H9 (cell line): ENCODE measurements at regions not wholly inside any gene's neighbourhood (a gene's known extent, or its start where the extent isn't known, plus 50 kb on each side); places are given as distances from the start of the nearest gene placed in this dataset.

Source experiments
- DNase-seq: peaks from one replicate; pipeline ENCODE4 v3.0.0-alpha.2; 2017
- H2AFZ ChIP-seq: one replicate; pipeline ENCODE4 v1.6.1; 2013; ENCODE audit warnings: mild to moderate bottlenecking, low read length, control low read depth, moderate library complexity
- H2AK5ac ChIP-seq: 2 replicates; pipeline ENCODE4 v1.6.1; 2013; ENCODE audit warnings: low read length, control low read depth, mixed read lengths; ENCODE audit not compliant: insufficient read length
- H2BK120ac ChIP-seq: one replicate; pipeline ENCODE4 v1.6.1; 2013; ENCODE audit warnings: low read depth, mild to moderate bottlenecking, low read length, control low read depth, inconsistent platforms; ENCODE audit not compliant: poor library complexity, severe bottlenecking
- H2BK12ac ChIP-seq: 2 replicates; pipeline ENCODE4 v1.6.1; 2013; ENCODE audit warnings: low read length, control low read depth, mixed read lengths, low read depth; ENCODE audit not compliant: insufficient read length
- H2BK15ac ChIP-seq: 2 replicates; pipeline ENCODE4 v1.6.1; 2013; ENCODE audit warnings: low read depth, low read length, control low read depth
- H2BK20ac ChIP-seq: one replicate; pipeline ENCODE4 v1.6.1; 2013; ENCODE audit warnings: low read depth, mild to moderate bottlenecking, low read length, control low read depth, inconsistent platforms; ENCODE audit not compliant: poor library complexity, severe bottlenecking
- H2BK5ac ChIP-seq: 2 replicates; pipeline ENCODE4 v1.6.1; 2013; ENCODE audit warnings: low read length, control low read depth, mixed read lengths; ENCODE audit not compliant: insufficient read length
- H3K14ac ChIP-seq: 2 replicates; pipeline ENCODE4 v1.6.1; 2013; ENCODE audit warnings: low read length, control low read depth; ENCODE audit not compliant: insufficient read depth
- H3K18ac ChIP-seq: 2 replicates; pipeline ENCODE4 v1.6.1; 2013; ENCODE audit warnings: low read depth, mild to moderate bottlenecking, mixed read lengths, low read length, control low read depth; ENCODE audit not compliant: insufficient read length
- H3K23ac ChIP-seq: 2 replicates; pipeline ENCODE4 v1.6.1; 2013; ENCODE audit warnings: low read length, control low read depth, mixed read lengths, low read depth; ENCODE audit not compliant: insufficient read length
- H3K23me2 ChIP-seq: 2 replicates; pipeline ENCODE4 v1.6.1; 2013; ENCODE audit warnings: low read depth, mild to moderate bottlenecking, mixed read lengths, low read length, control low read depth; ENCODE audit not compliant: insufficient read length, poor library complexity, severe bottlenecking
- H3K27ac ChIP-seq: 2 replicates; pipeline ENCODE4 v1.5.1; 2013; ENCODE audit warnings: low read length, control low read depth, mixed read lengths, low read depth; ENCODE audit not compliant: insufficient read length
- H3K27me3 ChIP-seq: 2 replicates; pipeline ENCODE4 v1.6.1; 2013; ENCODE audit warnings: low read length, control low read depth, inconsistent platforms; ENCODE audit not compliant: insufficient read depth
- H3K4ac ChIP-seq: 2 replicates; pipeline ENCODE4 v1.6.1; 2013; ENCODE audit warnings: low read depth, mild to moderate bottlenecking, control low read depth, inconsistent platforms, low read length, moderate library complexity
- H3K4me1 ChIP-seq: 2 replicates; pipeline ENCODE4 v1.6.1; 2013; ENCODE audit warnings: low read length, control low read depth, inconsistent platforms; ENCODE audit not compliant: insufficient read depth
- H3K4me2 ChIP-seq: 2 replicates; pipeline ENCODE4 v1.6.1; 2013; ENCODE audit warnings: low read length, control low read depth, mixed read lengths; ENCODE audit not compliant: insufficient read length, insufficient read depth
- H3K56ac ChIP-seq: 2 replicates; pipeline ENCODE4 v1.6.1; 2013; ENCODE audit warnings: low read depth, mild to moderate bottlenecking, mixed read lengths, low read length, control low read depth; ENCODE audit not compliant: insufficient read length
- H3K79me1 ChIP-seq: 2 replicates; pipeline ENCODE4 v1.6.1; 2013; ENCODE audit warnings: low read depth, mild to moderate bottlenecking, moderate library complexity, low read length, control low read depth, inconsistent platforms; ENCODE audit not compliant: insufficient read depth, poor library complexity, severe bottlenecking
- H3K79me2 ChIP-seq: 2 replicates; pipeline ENCODE4 v1.6.1; 2013; ENCODE audit warnings: low read length, control low read depth, inconsistent platforms; ENCODE audit not compliant: insufficient read depth
- H3K9ac ChIP-seq: 2 replicates; pipeline ENCODE4 v1.6.1; 2013; ENCODE audit warnings: low read length, control low read depth, mixed read lengths; ENCODE audit not compliant: insufficient read length; ENCODE audit errors: extremely low read depth
- H3K9me3 ChIP-seq: one replicate; pipeline ENCODE4 v1.6.1; 2013; ENCODE audit warnings: low read depth, low read length, inconsistent platforms; ENCODE audit not compliant: control insufficient read depth
- H3T11ph ChIP-seq: one replicate; pipeline ENCODE4 v1.6.1; 2013; ENCODE audit warnings: mild to moderate bottlenecking, low read length, control low read depth, inconsistent platforms
- H4K20me1 ChIP-seq: one replicate; pipeline ENCODE4 v1.6.1; 2013; ENCODE audit not compliant: control insufficient read depth, insufficient read length, insufficient read depth
- H4K5ac ChIP-seq: 2 replicates; pipeline ENCODE4 v1.6.1; 2013; ENCODE audit warnings: low read depth, mild to moderate bottlenecking, mixed read lengths, low read length, control low read depth; ENCODE audit not compliant: insufficient read length
- H4K8ac ChIP-seq: replicated peaks from 2 replicates; pipeline ENCODE4 v1.6.1; 2013; ENCODE audit warnings: low read length, control low read depth, mixed read lengths, low read depth; ENCODE audit not compliant: insufficient read length
- H4K91ac ChIP-seq: 2 replicates; pipeline ENCODE4 v1.6.1; 2013; ENCODE audit warnings: low read depth, mild to moderate bottlenecking, moderate library complexity, mixed read lengths, low read length, control low read depth; ENCODE audit not compliant: insufficient read length
- H3K27ac Mint-ChIP-seq, 3 experiments: 2 replicates in 2 of 3; 3 replicates in 1 of 3; pipeline ENCODE4 v1.8.0; 2020 to 2021; ENCODE audit warnings: mixed read lengths in 3 of 3, mild to moderate bottlenecking in 1 of 3, moderate library complexity in 1 of 3
- H3K27me3 Mint-ChIP-seq: 2 replicates; pipeline ENCODE4 v1.8.0; 2021; ENCODE audit warnings: low read depth, mild to moderate bottlenecking, moderate library complexity, mixed read lengths
- H3K36me3 Mint-ChIP-seq, 3 experiments: 2 replicates in 2 of 3; 3 replicates in 1 of 3; pipeline ENCODE4 v1.8.0; 2020 to 2021; ENCODE audit warnings: low read depth in 3 of 3, mixed read lengths in 3 of 3; ENCODE audit not compliant: insufficient read depth in 1 of 3
- H3K4me1 Mint-ChIP-seq, 2 experiments: 2 replicates each; pipeline ENCODE4 v1.8.0; 2020; ENCODE audit warnings: mixed read lengths in 2 of 2
- H3K4me3 Mint-ChIP-seq, 2 experiments: 2 replicates in 1 of 2; 3 replicates in 1 of 2; pipeline ENCODE4 v1.8.0; 2020 to 2021; ENCODE audit warnings: mild to moderate bottlenecking in 2 of 2, mixed read lengths in 2 of 2, moderate library complexity in 1 of 2
- H3K9me3 Mint-ChIP-seq, 2 experiments: 2 replicates in 1 of 2; 3 replicates in 1 of 2; pipeline ENCODE4 v1.8.0; 2020; ENCODE audit warnings: mild to moderate bottlenecking in 2 of 2, mixed read lengths in 2 of 2, moderate library complexity in 1 of 2
- WGBS: extraction: QIAGEN DNeasy Blood & Tissue Kit; methylation state at CpG from one replicate; pipeline ENCODE4 v1.1.7; 2013; ENCODE audit warnings: missing lambda C conversion rate, low lambda C conversion rate, mixed read lengths; ENCODE audit not compliant: insufficient read length; ENCODE audit errors: extremely low coverage; 5-methylcytosine and 5-hydroxymethylcytosine counted together
- TF ChIP-seq, protein P1 (sequence below): fragments of 200-600 bp; sonication (generic); conservative IDR thresholded peaks from 3 replicates; pipeline ENCODE4 v1.8.0; 2021; ENCODE audit warnings: antibody characterized with exemption, mild to moderate bottlenecking

DNA sequence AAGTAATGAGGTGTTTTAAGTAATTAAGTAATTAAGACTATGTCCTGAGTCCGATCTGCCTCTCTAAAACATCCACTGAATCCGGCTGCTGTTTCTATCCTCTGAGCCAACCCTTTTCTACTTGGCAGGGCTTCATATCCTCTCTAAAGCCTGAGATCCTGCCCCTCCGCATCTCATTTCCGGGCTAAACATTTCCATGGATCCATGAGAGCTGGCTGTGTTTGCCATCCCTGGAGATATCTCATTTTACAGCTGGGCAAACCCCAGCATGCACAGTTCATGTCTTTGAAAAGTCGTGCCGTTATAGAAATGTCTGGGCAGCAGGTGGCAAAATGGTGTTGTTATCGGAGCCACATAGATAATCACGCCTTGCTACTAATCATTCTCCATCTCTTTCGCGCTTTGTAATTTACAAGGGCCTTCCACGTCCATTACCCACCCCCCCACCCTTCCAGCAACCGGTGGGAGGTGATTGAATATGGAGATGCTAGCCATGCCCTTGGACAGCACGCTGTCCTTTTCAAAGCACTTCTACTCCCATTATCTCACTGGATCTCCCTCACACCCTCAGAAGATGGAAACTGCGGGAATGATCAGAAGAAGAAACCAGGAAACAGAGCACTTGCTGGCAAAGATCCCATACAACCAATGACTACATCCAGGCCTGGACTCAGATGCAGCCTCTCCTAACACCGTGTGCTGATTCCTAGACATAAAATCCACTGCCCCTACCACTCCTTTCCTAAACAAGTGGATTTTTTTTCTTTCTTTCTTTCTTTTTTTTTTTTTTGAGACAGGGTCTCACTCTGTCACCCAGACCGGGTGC is 1189.2 kb downstream of the TYW1 start:
- H2BK15ac ChIP-seq = no peak overlapping the region
- no peak overlapping the region for H3K56ac ChIP-seq
- H2BK5ac ChIP-seq = no peak overlapping the region
- no peak overlapping the region for H4K5ac ChIP-seq
- H3K79me2 ChIP-seq = no peaks in the 10 kb centered on the region
- no peak overlapping the region for H2BK120ac ChIP-seq
- H3K4ac ChIP-seq = no peak overlapping the region
- no peak overlapping the region for H4K91ac ChIP-seq
- Mint-ChIP-seq H3K9me3 (no peaks in the 10 kb centered on the region), H3K4me1 (peaks cover 7 to 8% of the 10 kb centered on the region in 2 experiments), H3K27ac (peak overlapping the region in 1 of 3 experiments; percentile 44; a peak in 2 of 7 replicates), H3K36me3 (no peaks in the 10 kb centered on the region), H3K27me3 (no peaks in the 10 kb centered on the region), H3K4me3 (no peak overlapping the region)
- no peak overlapping the region for H3K18ac ChIP-seq
- TF ChIP-seq, protein P1, sequence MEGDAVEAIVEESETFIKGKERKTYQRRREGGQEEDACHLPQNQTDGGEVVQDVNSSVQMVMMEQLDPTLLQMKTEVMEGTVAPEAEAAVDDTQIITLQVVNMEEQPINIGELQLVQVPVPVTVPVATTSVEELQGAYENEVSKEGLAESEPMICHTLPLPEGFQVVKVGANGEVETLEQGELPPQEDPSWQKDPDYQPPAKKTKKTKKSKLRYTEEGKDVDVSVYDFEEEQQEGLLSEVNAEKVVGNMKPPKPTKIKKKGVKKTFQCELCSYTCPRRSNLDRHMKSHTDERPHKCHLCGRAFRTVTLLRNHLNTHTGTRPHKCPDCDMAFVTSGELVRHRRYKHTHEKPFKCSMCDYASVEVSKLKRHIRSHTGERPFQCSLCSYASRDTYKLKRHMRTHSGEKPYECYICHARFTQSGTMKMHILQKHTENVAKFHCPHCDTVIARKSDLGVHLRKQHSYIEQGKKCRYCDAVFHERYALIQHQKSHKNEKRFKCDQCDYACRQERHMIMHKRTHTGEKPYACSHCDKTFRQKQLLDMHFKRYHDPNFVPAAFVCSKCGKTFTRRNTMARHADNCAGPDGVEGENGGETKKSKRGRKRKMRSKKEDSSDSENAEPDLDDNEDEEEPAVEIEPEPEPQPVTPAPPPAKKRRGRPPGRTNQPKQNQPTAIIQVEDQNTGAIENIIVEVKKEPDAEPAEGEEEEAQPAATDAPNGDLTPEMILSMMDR = no peak
- DNase-seq = no peak
- H2AFZ ChIP-seq = no peak overlapping the region
- no peak overlapping the region for H2BK12ac ChIP-seq
- H3K9ac ChIP-seq = no peak overlapping the region
- H3K4me1 ChIP-seq = no peaks in the 10 kb centered on the region
- no peaks in the 10 kb centered on the region for H3K79me1 ChIP-seq
- H3K9me3 ChIP-seq = no peaks in the 10 kb centered on the region
- no peak overlapping the region for H3K27ac ChIP-seq
- H3K23me2 ChIP-seq = no peaks in the 10 kb centered on the region
- no CpG with 5 or more reads among the region's 16 CpGs for WGBS
- no peak overlapping the region for H3K4me2 ChIP-seq
- H4K8ac ChIP-seq = no peak overlapping the region
- H4K20me1 ChIP-seq = peaks cover 2% of the 10 kb centered on the region
- 0 out of 2 replicates have a peak overlapping the region, but pooled peaks have one; percentile 15 for H3K14ac ChIP-seq
- H2BK20ac ChIP-seq = no peak overlapping the region
- no peak overlapping the region for H2AK5ac ChIP-seq
- H3K23ac ChIP-seq = no peak overlapping the region
- H3K27me3 ChIP-seq = no peaks in the 10 kb centered on the region
- no peak overlapping the region for H3T11ph ChIP-seq
